Activated T-cell treated with anti-CD3 and anti-CD28 coated beads, Interleukin-2, amount 50 U/mL, for 4 hours (primary cell): ENCODE measurements at regions not wholly inside any gene's neighbourhood (a gene's known extent, or its start where the extent isn't known, plus 50 kb on each side); places are given as distances from the start of the nearest gene placed in this dataset.

ENCODE experiments used
- ATAC-seq, 2 donors: fragments of 200-7000 bp; cut with Tn5 transposase; one replicate each; pipeline ENCODE4 v1.10.0; 2021
- DNase-seq: peaks from one replicate; pipeline ENCODE4 v3.0.0-alpha.2; 2020
- H3K27me3 Mint-ChIP-seq: one replicate; pipeline ENCODE4 v1.8.0; 2021; ENCODE audit warnings: low read depth, mixed read lengths
- H3K36me3 Mint-ChIP-seq: one replicate; pipeline ENCODE4 v1.8.0; 2022; ENCODE audit warnings: mixed read lengths; ENCODE audit not compliant: insufficient read depth
- H3K4me1 Mint-ChIP-seq: one replicate; pipeline ENCODE4 v1.8.0; 2021; ENCODE audit warnings: low read depth, mixed read lengths
- H3K4me3 Mint-ChIP-seq: one replicate; pipeline ENCODE4 v1.8.0; 2021; ENCODE audit warnings: mild to moderate bottlenecking, moderate library complexity, mixed read lengths
- H3K9me3 Mint-ChIP-seq: one replicate; pipeline ENCODE4 v1.8.0; 2021; ENCODE audit warnings: mixed read lengths

DNA sequence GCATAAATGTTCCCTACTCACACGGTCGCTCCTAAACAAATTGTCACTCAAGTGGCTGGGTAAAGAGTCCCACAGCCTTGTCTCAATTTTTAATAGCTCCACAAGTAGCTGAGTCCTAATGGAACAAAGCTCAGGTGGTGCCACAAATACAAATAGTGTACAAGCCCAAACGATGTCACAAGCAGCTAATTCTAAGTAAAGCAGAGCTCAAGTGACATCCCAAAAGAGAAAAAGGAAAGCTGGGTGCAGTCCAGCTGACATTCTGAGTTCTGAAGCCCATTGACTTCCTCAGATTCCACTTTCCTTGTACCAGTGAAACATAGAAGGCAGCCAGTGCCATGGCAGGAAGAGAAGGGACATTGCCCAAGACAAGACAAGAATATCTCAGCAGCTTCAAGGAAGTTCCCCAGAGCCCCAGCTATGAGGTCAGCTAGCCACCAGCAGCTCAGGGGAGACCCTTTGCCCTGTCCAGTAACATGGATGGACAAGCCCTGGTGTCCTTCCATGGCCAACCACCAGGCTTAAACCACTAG lies 231.2 kb upstream of the SGCD start:
- H3K4me1 Mint-ChIP-seq, result no peaks in the 10 kb centered on the region
- no peak for ATAC-seq
- no peak for DNase-seq
- no peak overlapping the region for H3K4me3 Mint-ChIP-seq
- H3K27me3 Mint-ChIP-seq, result peaks cover 3% of the 10 kb centered on the region
- H3K9me3 Mint-ChIP-seq, result peaks cover 2% of the 10 kb centered on the region
- no peaks in the 10 kb centered on the region for H3K36me3 Mint-ChIP-seq

DNA sequence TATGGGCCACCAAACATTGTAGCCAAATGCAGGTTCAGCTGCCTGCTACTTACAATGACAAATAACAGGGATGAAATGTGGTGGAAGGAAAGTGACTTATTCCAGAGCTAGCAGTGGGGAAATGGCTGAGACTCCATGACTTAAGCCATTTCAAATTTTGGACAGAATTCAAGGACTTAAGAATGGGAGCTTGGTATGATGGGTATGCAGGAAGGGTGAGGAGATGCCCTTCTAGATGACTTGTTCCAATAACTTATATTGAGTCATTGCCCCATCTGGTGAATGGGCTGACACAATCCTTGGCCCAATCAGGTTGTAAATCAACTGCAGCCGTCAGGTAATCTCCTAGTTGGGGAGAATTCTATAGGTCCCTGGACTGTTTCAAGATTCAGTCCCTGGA lies 230.7 kb upstream of the SGCD start:
- no peaks in the 10 kb centered on the region for H3K4me1 Mint-ChIP-seq
- ATAC-seq (no peak), DNase-seq (no peak)
- H3K4me3 Mint-ChIP-seq, result no peak overlapping the region
- H3K27me3 Mint-ChIP-seq, result peaks cover 3% of the 10 kb centered on the region
- H3K9me3 Mint-ChIP-seq, result no peaks in the 10 kb centered on the region
- H3K36me3 Mint-ChIP-seq, result no peaks in the 10 kb centered on the region

DNA sequence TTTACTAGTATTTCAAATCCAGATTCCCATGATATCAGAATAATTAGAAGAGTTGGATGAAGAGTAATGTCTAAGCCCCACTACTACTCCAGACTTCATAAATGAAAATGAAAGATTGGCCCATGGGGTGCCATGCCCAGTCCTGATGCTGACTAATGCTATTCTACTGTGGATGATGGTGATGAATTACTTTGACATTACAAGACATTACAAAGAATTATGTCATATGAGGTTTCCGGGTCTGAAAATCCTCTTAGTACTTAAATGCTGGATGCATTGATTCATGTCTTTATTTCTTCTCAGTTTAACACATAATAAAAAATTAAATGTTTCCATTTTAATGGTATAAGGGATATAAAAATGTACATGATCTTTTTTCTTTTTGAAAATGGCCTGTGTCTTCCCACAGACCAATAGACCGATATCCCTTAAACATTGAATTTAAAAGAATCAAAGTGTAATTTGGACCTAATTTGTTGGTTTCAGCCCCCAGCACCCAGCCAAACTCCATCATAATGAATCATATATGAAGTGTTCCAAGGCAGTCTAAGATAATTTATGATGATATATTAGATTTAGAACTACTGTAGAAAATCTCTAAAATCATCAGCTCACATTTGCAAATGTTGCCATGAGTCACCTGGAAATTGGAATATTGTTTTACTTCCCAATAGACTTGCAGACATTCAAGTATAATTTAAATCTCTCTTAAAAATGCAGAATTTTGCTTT lies 223.6 kb upstream of the SGCD start:
- Mint-ChIP-seq H3K27me3 (peaks cover 1% of the 10 kb centered on the region), H3K4me1 (no peaks in the 10 kb centered on the region), H3K4me3 (no peak overlapping the region), H3K36me3 (no peaks in the 10 kb centered on the region), H3K9me3 (no peaks in the 10 kb centered on the region)
- ATAC-seq (no peak), DNase-seq (no peak)

DNA sequence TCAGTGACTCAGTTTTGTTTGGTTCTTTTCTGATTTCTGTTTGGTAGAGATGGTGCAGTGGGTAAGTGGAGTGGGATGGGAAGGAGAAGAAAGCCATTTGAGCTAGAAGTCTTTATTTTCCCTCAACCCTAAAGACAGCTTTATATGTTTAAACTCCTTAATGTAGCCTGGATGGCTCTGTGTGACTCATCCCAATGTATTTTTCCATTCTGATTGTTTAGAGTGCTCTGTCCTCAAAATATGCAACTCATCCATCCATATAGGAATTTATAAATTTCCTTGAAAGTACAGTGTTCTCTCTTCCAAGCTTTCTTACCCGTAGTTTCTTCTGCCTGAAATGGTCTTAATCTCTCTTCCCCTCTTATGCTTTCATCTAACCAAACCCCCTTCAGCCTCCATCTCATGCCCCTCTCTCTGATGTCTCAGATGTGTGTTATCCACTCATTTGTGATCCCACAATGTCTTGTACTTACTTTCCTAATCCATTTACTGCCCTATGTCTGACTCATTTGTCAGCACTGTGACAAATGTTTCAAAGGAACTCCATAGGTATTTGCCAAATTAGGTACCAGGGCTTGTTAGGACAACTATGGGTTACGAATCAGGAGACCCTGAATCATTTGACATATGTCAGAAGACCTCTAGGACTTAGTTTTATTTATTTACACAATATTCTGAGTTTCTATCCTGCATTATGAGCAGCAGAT lies 217.5 kb upstream of the SGCD start:
- DNase-seq (no peak), ATAC-seq (no peak)
- Mint-ChIP-seq H3K4me3 (no peak overlapping the region), H3K27me3 (peaks cover 4% of the 10 kb centered on the region), H3K36me3 (no peaks in the 10 kb centered on the region), H3K9me3 (no peaks in the 10 kb centered on the region), H3K4me1 (no peaks in the 10 kb centered on the region)

DNA sequence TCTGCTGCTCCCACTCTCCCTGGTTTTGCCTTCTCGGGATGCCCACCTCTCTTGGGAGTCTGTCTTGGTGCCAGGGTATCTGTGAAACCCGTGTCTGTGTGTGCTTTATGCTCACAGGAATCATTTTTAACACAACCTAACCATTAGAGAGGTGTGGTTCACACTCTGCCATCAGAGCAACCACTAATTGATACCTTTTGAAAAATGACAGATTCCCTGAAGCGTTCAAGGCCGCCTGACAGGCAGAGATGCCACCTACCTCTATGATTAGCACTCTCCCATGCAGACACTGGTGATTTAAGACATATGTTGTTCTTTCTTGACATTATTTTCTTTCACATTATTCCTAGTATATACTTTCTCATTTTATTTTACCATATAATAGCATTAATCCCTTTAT lies 207.3 kb upstream of the SGCD start:
- H3K36me3 Mint-ChIP-seq, result no peaks in the 10 kb centered on the region
- peaks cover 6% of the 10 kb centered on the region for H3K27me3 Mint-ChIP-seq
- H3K4me3 Mint-ChIP-seq, result no peak overlapping the region
- H3K9me3 Mint-ChIP-seq, result no peaks in the 10 kb centered on the region
- no peaks in the 10 kb centered on the region for H3K4me1 Mint-ChIP-seq
- DNase-seq, result no peak
- no peak for ATAC-seq

DNA sequence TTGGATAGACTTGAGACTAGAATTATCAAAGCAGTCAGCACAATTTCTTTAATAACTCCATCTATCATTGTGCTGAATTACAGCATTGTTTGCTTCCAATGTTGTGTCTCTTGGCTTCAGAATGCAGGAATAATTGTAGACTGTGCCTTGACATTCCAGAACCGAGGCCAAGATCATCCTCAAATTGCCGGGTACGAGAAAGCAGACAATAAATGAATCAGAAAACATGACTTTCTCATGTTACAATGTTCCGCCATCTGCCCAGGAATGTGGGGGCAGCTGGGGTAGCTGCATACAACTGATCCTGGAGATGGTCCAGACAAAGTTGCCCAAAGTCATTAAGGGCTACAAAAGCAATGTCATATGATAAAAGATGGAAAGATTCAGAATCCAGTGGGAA lies 206.2 kb upstream of the SGCD start:
- no peak overlapping the region for H3K4me3 Mint-ChIP-seq
- no peak for DNase-seq

DNA sequence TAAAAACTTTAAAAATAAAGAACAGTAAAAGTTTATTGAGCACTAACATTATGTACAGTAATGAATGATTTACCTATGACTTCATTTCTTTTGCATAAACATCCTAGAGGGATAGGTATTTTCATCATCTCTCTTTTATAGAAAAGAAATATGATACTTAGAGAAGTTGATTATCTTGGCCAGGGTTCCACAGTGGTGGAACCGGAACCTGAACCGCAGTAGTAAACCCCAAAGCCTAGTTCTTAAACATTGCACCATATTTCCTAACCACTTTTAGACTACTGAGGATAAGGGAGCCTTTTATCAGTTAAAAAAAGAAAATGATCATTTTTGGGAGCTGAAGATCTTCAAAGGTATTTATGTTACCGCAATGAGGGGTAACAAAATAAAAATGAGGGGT lies 205.7 kb upstream of the SGCD start:
- H3K4me1 Mint-ChIP-seq, result no peaks in the 10 kb centered on the region
- H3K36me3 Mint-ChIP-seq, result no peaks in the 10 kb centered on the region
- H3K4me3 Mint-ChIP-seq, result no peak overlapping the region
- H3K27me3 Mint-ChIP-seq, result peaks cover 6% of the 10 kb centered on the region
- DNase-seq (no peak), ATAC-seq (no peak)
- no peaks in the 10 kb centered on the region for H3K9me3 Mint-ChIP-seq

More for the DNA sequence above, 206.2 kb upstream of the SGCD start:
- ATAC-seq, result no peak
- H3K27me3 Mint-ChIP-seq, result peaks cover 6% of the 10 kb centered on the region
- H3K36me3 Mint-ChIP-seq, result no peaks in the 10 kb centered on the region
- H3K4me1 Mint-ChIP-seq, result no peaks in the 10 kb centered on the region
- no peaks in the 10 kb centered on the region for H3K9me3 Mint-ChIP-seq

DNA sequence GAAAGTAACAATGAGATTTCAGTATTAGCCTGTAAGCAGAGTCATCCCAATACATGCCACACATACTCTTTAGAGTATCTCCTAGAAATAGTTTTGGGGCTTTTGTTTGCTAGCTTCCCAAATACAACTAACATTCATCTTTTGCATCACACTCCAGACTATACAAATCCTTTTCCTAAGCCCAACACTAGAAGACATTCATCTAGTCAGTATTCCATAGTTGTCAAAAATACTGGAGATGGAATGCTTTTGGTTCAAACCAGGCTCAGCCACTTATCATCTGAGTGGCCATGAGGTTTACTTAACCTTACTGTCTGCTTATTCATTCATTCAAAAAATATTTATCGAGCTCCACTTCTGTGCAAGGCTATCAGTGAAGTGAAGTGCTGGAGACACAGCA lies 205.1 kb upstream of the SGCD start:
- H3K9me3 Mint-ChIP-seq, result no peaks in the 10 kb centered on the region
- peaks cover 6% of the 10 kb centered on the region for H3K27me3 Mint-ChIP-seq
- no peak overlapping the region for H3K4me3 Mint-ChIP-seq
- no peak for DNase-seq
- H3K4me1 Mint-ChIP-seq, result no peaks in the 10 kb centered on the region
- no peaks in the 10 kb centered on the region for H3K36me3 Mint-ChIP-seq
- no peak for ATAC-seq

DNA sequence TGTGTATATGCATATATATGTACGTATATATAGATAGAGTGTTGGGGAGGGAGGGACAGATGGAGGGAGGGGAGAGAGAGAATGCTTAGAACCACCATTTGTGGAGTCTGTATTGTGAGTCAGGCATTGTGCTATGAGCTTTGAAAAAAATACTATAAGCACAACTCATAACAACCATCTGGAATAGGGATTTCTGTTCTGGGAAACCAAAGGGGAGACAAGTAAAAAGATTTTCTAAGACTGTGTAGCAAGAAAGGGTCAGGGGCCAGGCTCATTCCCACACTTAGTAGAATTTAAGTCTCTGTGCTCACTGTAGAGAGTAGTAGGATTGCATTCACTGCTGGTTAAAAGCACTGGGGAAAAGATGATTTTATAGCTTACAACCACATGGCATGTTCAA lies 202.3 kb upstream of the SGCD start:
- Mint-ChIP-seq H3K9me3 (no peaks in the 10 kb centered on the region), H3K36me3 (no peaks in the 10 kb centered on the region), H3K4me1 (no peaks in the 10 kb centered on the region), H3K27me3 (peaks cover 4% of the 10 kb centered on the region), H3K4me3 (no peak overlapping the region)
- DNase-seq, result no peak
- ATAC-seq, result no peak

DNA sequence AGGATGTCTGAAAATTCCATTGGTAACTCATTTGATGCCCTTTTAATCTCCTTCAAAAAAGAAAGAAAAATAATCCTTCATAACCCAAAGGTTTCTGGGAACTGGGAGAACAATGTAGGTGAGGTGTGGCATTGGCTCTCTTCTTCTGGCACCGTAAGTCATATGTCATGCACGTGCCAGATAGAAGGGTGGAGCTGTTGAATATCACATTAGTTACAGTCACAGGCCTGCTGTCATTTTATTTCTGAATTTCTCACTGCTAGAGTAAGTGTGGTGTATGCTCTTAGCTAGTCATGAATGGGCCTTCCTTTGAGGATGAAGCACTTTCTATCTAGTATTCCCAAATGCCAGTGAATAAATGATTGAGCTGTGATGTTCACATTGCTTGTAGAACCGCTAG lies 201.8 kb upstream of the SGCD start:
- DNase-seq, result no peak
- Mint-ChIP-seq H3K4me1 (no peaks in the 10 kb centered on the region), H3K9me3 (no peaks in the 10 kb centered on the region), H3K4me3 (no peak overlapping the region), H3K27me3 (peaks cover 4% of the 10 kb centered on the region), H3K36me3 (no peaks in the 10 kb centered on the region)
- ATAC-seq, result no peak

DNA sequence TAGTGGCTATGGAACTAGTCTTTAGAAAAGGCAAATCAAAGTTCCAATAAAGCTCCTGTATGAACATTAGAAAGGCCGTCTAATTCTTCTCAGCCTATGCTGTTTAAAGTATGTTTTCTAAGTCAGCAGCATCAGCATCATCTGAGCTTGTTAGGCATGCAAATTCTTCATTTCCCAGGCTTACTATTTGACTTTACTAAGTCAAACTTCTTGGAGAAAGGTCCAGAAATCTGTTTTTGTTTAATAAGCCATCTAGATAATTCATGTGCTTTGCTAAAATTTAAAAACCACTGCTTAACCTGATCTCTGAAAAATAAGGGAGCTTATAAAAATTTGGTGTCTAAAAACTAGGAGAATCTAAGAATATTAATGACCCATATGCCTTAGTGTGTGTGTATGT lies 200.2 kb upstream of the SGCD start:
- H3K4me1 Mint-ChIP-seq, result no peaks in the 10 kb centered on the region
- H3K9me3 Mint-ChIP-seq, result no peaks in the 10 kb centered on the region
- no peak for DNase-seq
- no peaks in the 10 kb centered on the region for H3K27me3 Mint-ChIP-seq
- no peak for ATAC-seq
- no peak overlapping the region for H3K4me3 Mint-ChIP-seq
- no peaks in the 10 kb centered on the region for H3K36me3 Mint-ChIP-seq

DNA sequence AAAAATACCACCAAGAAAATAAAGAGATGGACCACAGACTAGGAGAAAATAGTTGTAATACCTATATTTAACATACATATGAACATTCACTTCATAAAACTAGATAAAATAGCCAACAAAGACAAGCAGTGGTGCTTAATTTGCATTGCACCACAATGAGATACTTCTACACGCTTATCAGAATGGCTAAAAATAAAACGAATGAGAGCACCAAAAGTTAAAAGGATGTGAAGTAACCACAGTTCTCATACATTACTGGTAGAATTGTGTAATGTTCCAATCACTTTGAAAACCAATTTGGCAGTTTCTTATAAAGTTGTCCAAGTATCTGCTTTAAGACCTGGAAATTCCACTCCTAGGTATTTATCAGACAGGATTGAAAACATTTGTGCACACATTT lies 198.9 kb upstream of the SGCD start:
- Mint-ChIP-seq H3K9me3 (no peaks in the 10 kb centered on the region), H3K27me3 (no peaks in the 10 kb centered on the region), H3K4me3 (no peak overlapping the region), H3K36me3 (no peaks in the 10 kb centered on the region), H3K4me1 (no peaks in the 10 kb centered on the region)
- no peak for ATAC-seq
- no peak for DNase-seq

DNA sequence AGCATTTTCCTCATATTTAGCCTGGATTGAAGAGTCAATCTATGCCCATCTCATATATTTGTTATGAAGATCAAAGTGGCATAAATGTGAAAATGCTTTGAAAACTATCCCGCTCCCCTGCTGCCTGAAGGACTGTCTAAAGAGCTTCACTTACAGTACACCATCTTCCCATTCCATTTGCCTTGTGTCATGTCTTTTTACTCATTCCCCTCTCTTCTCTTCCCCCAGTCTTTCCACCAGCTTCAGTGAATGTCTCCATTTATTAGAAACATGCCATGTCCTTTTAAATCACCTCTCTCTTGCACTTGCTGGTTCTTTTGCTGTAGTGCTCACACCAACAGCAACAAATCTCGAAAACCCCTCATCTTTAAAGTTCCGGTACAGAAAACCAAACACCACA lies 192.7 kb upstream of the SGCD start:
- H3K4me3 Mint-ChIP-seq, result no peak overlapping the region
- no peaks in the 10 kb centered on the region for H3K4me1 Mint-ChIP-seq
- DNase-seq (no peak), ATAC-seq (no peak)
- no peaks in the 10 kb centered on the region for H3K36me3 Mint-ChIP-seq
- H3K27me3 Mint-ChIP-seq, result peaks cover 2% of the 10 kb centered on the region
- no peaks in the 10 kb centered on the region for H3K9me3 Mint-ChIP-seq

DNA sequence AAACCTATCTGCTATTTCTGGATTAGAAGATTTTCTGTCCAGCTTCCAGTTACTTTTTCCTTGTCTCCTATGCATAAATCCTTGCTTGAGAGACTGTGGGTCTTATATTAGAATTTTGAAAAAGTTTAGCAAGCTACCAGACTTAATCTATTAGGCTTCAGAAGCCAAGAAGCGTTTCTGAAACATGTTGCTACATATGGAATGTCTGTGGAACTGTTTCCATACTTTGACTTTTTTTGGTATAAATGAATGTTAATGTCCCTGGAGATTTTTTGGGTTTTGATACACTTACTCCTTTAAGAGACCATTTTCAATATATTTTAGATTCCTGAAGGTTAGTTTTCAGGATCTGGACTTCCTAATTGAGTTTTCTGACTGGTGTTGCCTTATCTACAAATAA lies 191.4 kb upstream of the SGCD start:
- no peak for DNase-seq
- H3K4me1 Mint-ChIP-seq, result no peaks in the 10 kb centered on the region
- H3K36me3 Mint-ChIP-seq, result no peaks in the 10 kb centered on the region
- no peak for ATAC-seq
- peaks cover 6% of the 10 kb centered on the region for H3K9me3 Mint-ChIP-seq
- H3K4me3 Mint-ChIP-seq, result no peak overlapping the region
- peaks cover 2% of the 10 kb centered on the region for H3K27me3 Mint-ChIP-seq
